ENCODE measurements at regions not wholly inside any gene's neighbourhood (a gene's known extent, or its start where the extent isn't known, plus 50 kb on each side); places are given as distances from the start of the nearest gene placed in this dataset.

- WGBS, 4 donors, result 35 to 54% (median 45%) methylated on average over 1 of the region's 1 CpG
- intact Hi-C loops (cut with DNase I), result no loop called here
These were observed 813.4 kb downstream of the ADGRL2 start for GRCh38 chr1:82614090-82614489.

GRCh38 chr1:82612986-82613385 lies 812.3 kb downstream of the ADGRL2 start:
- WGBS, 4 donors, result 57 to 96% (median 75%) methylated on average over 3 of the region's 3 CpGs
- ATAC-seq, result no peak
- intact Hi-C loops (cut with DNase I), result no loop called here

More at GRCh38 chr1:82614090-82614489, 813.4 kb downstream of the ADGRL2 start:
- H3K4me3 ChIP-seq, result no peak overlapping the region
- ATAC-seq (no peak), DNase-seq (no peak)
- no peaks in the 10 kb centered on the region for H3K36me3 ChIP-seq
- H3K9me3 ChIP-seq, result no peaks in the 10 kb centered on the region
- no peaks in the 10 kb centered on the region for H3K27me3 ChIP-seq
- TF ChIP-seq POLR2A (IDR thresholded peaks at IDR 0.05) (no peak), CTCF (IDR thresholded peaks at IDR 0.05) (no peak)
- no peaks in the 10 kb centered on the region for H3K4me1 ChIP-seq
- H3K27ac ChIP-seq, result no peak overlapping the region

GRCh38 chr1:82606546-82606945 lies 805.8 kb downstream of the ADGRL2 start:
- no peak overlapping the region for H3K27ac ChIP-seq
- no peaks in the 10 kb centered on the region for H3K36me3 ChIP-seq
- ATAC-seq (no peak), DNase-seq (no peak)
- intact Hi-C loops (cut with DNase I), result no loop called here
- H3K4me3 ChIP-seq, result no peak overlapping the region
- H3K27me3 ChIP-seq, result no peaks in the 10 kb centered on the region
- H3K9me3 ChIP-seq, result no peaks in the 10 kb centered on the region
- 83 to 97% (median 96%) methylated on average over 1 of the region's 1 CpG for WGBS, 4 donors
- TF ChIP-seq CTCF (IDR thresholded peaks at IDR 0.05), result no peak
- no peak for TF ChIP-seq POLR2A (IDR thresholded peaks at IDR 0.05)
- no peaks in the 10 kb centered on the region for H3K4me1 ChIP-seq

More at GRCh38 chr1:82612986-82613385, 812.3 kb downstream of the ADGRL2 start:
- no peaks in the 10 kb centered on the region for H3K36me3 ChIP-seq
- no peaks in the 10 kb centered on the region for H3K4me1 ChIP-seq
- H3K4me3 ChIP-seq, result no peak overlapping the region
- H3K9me3 ChIP-seq, result no peaks in the 10 kb centered on the region
- H3K27ac ChIP-seq, result no peak overlapping the region
- DNase-seq, result no peak
- TF ChIP-seq POLR2A (IDR thresholded peaks at IDR 0.05) (no peak), CTCF (IDR thresholded peaks at IDR 0.05) (no peak)
- no peaks in the 10 kb centered on the region for H3K27me3 ChIP-seq

DNA sequence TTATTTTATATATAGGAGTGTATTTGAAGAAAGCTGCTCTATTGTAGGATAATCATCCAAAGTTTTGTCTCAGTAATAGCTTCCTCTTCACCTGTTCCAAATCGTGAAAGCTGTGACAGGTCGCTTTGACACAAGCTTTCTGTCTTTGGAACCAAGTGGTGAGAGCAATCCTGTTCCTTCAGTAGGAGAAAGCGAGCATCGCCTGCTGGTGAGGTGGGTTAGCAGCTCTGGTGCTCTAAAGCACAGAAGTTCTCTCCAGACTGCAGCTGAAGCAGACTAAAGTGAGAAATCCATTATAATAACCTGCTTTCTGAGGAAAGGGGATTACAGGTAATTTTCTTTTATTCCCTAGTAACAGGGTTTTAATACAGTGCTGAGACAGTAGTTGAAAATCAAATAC lies 803.8 kb downstream of the ADGRL2 start:
- Histone ChIP-seq H3K4me1 (no peaks in the 10 kb centered on the region), H3K9me3 (no peaks in the 10 kb centered on the region), H3K27me3 (no peaks in the 10 kb centered on the region), H3K27ac (no peak overlapping the region), H3K36me3 (no peaks in the 10 kb centered on the region), H3K4me3 (no peak overlapping the region)
- intact Hi-C loops (cut with DNase I), result no loop called here
- ATAC-seq, result no peak
- no peak for DNase-seq
- TF ChIP-seq POLR2A (IDR thresholded peaks at IDR 0.05) (no peak), CTCF (IDR thresholded peaks at IDR 0.05) (no peak)
- WGBS, 4 donors, result 34 to 71% (median 64%) methylated on average over 2 to 4 of the region's 4 CpGs
